MG63 (cell line): ENCODE measurements at regions not wholly inside any gene's neighbourhood (a gene's known extent, or its start where the extent isn't known, plus 50 kb on each side); places are given as distances from the start of the nearest gene placed in this dataset.

Experiments
- DNase-seq: peaks from one replicate; pipeline ENCODE4 v3.0.0-alpha.2; 2020
- H3K27me3 ChIP-seq: fragments of 250-450 bp; sonication (Bioruptor Pico); 2 replicates; pipeline ENCODE4 v1.5.1; 2020; ENCODE audit warnings: mild to moderate bottlenecking, moderate library complexity
- H3K36me3 ChIP-seq: fragments of 250-450 bp; sonication (Bioruptor Pico); 2 replicates; pipeline ENCODE4 v1.5.1; 2020; ENCODE audit warnings: mild to moderate bottlenecking, moderate library complexity
- H3K4me3 ChIP-seq: fragments of 250-450 bp; sonication (Bioruptor Pico); 2 replicates; pipeline ENCODE4 v1.5.1; 2020; ENCODE audit warnings: mild to moderate bottlenecking, moderate library complexity
- H3K9me3 ChIP-seq: fragments of 250-450 bp; sonication (Bioruptor Pico); 2 replicates; pipeline ENCODE4 v1.5.1; 2020; ENCODE audit warnings: mild to moderate bottlenecking, moderate library complexity

DNA sequence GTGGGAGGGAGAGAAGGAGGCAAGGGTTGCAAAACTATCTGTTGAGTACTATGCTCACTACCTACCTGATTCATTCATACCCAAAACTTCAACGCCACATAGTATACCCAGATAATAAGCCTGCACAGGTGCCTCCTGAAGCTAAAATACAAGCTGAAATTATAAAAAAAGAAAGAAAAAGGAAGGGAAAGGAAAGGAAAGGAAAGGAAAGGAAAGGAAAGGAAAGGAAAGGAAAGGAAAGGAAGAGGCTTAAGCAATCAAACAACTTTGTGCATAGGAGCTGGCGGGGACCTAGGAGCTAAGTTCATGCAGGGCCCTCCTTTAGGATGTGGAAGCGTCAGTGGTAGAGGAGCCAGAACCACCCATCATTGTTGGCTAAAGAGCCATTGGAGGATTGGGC, 108.9 kb upstream of the SYNDIG1 start:
- Histone ChIP-seq H3K27me3 (no peaks in the 10 kb centered on the region), H3K9me3 (no peaks in the 10 kb centered on the region), H3K4me3 (no peak overlapping the region), H3K36me3 (no peaks in the 10 kb centered on the region)
- DNase-seq, result no peak

DNA sequence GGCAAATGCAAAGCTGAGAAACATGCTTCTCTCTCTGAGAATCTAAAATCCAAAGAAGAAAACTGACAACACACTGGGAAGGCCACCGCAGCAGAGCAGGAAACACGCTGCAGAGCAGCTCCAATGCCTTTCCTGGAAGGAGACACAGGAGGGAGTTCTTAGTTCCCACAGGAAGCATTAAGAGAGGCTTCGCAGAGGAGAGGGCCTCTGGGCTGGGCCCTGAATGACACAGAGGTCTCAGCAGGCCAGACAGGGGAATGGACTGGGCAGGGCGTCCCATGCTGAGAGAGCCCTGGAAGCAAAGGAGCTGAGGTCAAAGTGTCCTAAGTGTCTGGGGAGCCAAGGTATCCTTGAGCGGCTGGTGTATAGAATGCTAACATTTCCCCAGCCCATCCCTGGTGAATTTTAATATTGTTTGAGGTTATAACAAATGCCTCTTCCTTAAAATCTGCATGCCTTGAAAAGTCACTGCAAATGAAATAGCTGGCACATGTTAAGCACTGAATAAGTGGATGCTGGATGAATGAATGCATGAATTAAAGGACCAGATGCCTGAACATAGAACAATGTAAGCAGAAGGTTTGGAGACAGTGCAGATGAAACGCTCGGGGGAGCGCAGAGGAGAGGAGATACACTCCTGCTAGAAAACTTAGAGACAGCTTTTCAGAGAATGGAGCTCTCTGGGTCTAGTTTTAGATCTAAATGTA, 110.0 kb upstream of the SYNDIG1 start:
- no peak for DNase-seq
- Histone ChIP-seq H3K36me3 (no peaks in the 10 kb centered on the region), H3K27me3 (no peaks in the 10 kb centered on the region)

GRCh38 chr20:24357931-24358330, 111.5 kb upstream of the SYNDIG1 start:
- Histone ChIP-seq H3K36me3 (no peaks in the 10 kb centered on the region), H3K4me3 (no peak overlapping the region), H3K9me3 (no peaks in the 10 kb centered on the region), H3K27me3 (no peaks in the 10 kb centered on the region)
- no peak for DNase-seq

More for the DNA sequence above, 110.0 kb upstream of the SYNDIG1 start:
- no peaks in the 10 kb centered on the region for H3K9me3 ChIP-seq
- no peak overlapping the region for H3K4me3 ChIP-seq

GRCh38 chr20:24357177-24357576, 112.3 kb upstream of the SYNDIG1 start:
- DNase-seq, result no peak
- Histone ChIP-seq H3K4me3 (no peak overlapping the region), H3K36me3 (no peaks in the 10 kb centered on the region), H3K9me3 (no peaks in the 10 kb centered on the region), H3K27me3 (no peaks in the 10 kb centered on the region)

DNA sequence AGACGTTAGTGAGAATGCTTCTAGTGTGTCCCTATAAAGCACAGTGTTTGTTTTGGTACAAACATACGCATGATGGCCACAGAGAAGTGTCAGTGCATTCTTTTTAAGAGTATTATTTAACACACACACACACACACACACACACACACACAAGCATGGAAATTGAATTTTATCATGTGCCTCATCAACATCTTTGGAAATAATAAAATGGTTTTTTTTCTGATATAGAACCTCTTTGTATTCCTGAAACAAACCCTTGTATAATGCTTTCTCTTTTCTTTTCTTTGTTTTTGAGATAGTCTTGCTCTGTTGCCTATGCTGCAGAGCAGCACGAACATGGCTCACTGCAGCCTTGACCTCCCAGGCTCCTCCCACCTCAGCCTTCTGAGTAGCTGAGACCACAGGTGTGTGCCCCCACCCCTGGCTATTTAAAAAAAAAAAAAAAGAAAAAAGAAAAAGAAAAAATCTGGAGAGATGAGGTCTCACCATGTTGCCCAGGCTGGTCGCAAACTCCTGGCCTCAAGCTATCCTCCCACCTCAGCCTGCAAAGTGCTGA, 116.2 kb upstream of the SYNDIG1 start:
- no peak for DNase-seq

DNA sequence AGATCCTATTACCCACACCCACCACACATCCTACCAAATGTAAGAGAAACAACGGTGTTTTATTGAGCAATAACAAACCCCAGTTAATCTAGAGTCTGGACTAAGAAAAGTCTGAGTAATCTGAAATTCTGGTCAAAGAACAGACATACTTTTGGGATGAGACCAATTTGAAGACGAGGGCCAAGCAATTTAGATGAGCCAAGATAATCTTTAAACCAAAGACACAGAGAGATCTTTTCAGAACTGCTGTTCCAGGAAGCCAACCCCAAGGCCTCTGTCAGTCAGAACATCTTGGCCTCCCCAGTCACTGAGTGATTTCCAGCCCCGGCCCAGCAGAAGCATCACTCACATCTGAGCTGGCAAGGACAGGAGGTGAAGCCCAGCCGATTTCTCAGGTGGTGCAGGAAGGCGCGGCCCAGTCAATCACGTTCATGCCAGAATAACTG, 118.5 kb upstream of the SYNDIG1 start:
- Histone ChIP-seq H3K4me3 (no peak overlapping the region), H3K9me3 (no peaks in the 10 kb centered on the region), H3K27me3 (no peaks in the 10 kb centered on the region), H3K36me3 (no peaks in the 10 kb centered on the region)
- peak; percentile 2 for DNase-seq

More for the DNA sequence above, 116.2 kb upstream of the SYNDIG1 start:
- no peaks in the 10 kb centered on the region for H3K9me3 ChIP-seq
- H3K36me3 ChIP-seq, result no peaks in the 10 kb centered on the region
- no peaks in the 10 kb centered on the region for H3K27me3 ChIP-seq
- no peak overlapping the region for H3K4me3 ChIP-seq

DNA sequence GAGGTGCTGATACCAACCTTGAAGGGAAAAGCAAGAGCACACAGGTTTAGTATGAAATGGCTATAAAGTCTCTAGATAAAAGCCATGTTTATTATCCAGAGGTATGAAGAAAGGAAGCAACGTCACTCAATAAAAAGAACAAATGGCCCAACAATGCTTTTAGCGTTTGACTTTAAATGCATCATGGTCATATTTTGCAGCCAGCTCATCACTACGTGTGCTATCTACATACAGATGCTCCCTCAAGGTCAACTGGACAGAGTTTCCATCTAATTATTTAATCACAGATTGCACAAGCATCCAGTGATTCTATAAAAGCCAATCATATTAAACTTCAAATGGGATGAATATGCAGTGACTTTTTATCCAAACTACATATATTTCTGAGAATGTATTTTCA, 127.6 kb upstream of the SYNDIG1 start:
- Histone ChIP-seq H3K4me3 (no peak overlapping the region), H3K27me3 (no peaks in the 10 kb centered on the region), H3K36me3 (no peaks in the 10 kb centered on the region), H3K9me3 (no peaks in the 10 kb centered on the region)
- DNase-seq, result no peak

DNA sequence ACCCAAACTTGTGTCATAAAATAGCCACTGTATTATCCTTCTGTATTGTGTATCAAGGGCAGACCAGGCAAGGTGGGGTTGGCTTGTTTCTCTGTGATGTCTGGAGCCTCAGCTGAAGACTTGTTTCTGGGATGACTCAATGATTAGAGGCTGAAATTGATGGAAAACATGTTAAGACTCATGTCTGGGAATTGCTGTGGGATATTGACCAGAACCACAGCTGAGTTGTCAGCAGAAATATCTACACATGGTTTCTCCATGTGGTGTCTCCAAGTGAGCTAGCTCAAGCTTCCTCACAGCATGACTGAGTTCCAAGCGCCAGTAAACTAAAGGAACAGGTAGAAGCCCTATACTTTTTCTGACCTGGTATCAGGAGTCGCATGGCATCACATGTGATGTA, 128.5 kb upstream of the SYNDIG1 start:
- no peak for DNase-seq
- no peaks in the 10 kb centered on the region for H3K36me3 ChIP-seq
- no peaks in the 10 kb centered on the region for H3K27me3 ChIP-seq

GRCh38 chr20:24339210-24339641, 130.2 kb upstream of the SYNDIG1 start:
- Histone ChIP-seq H3K9me3 (no peaks in the 10 kb centered on the region), H3K27me3 (no peaks in the 10 kb centered on the region), H3K4me3 (no peak overlapping the region), H3K36me3 (no peaks in the 10 kb centered on the region)
- no peak for DNase-seq

More for the DNA sequence above, 128.5 kb upstream of the SYNDIG1 start:
- H3K9me3 ChIP-seq, result no peaks in the 10 kb centered on the region
- no peak overlapping the region for H3K4me3 ChIP-seq

GRCh38 chr20:24337551-24337950, 131.9 kb upstream of the SYNDIG1 start:
- H3K9me3 ChIP-seq, result no peaks in the 10 kb centered on the region
- no peaks in the 10 kb centered on the region for H3K27me3 ChIP-seq
- H3K4me3 ChIP-seq, result no peak overlapping the region
- H3K36me3 ChIP-seq, result no peaks in the 10 kb centered on the region
- no peak for DNase-seq

- Histone ChIP-seq H3K4me3 (no peak overlapping the region), H3K36me3 (no peaks in the 10 kb centered on the region), H3K9me3 (no peaks in the 10 kb centered on the region), H3K27me3 (no peaks in the 10 kb centered on the region)
- no peak for DNase-seq
Observed at GRCh38 chr20:24337069-24337468, 132.4 kb upstream of the SYNDIG1 start.

DNA sequence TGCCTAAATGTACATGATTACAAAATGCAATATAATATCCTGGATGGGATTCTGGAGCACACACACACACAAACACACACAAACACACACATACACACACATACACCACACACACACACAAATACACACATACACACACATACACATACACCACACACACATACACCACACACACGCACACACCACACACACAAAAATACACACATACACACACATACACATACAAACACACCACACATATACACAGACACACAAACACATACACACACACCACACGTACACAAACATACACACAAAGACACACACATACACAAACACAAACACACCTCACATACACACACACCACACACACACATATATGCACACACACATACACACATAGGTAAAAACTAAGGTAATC, 134.6 kb upstream of the SYNDIG1 start:
- no peaks in the 10 kb centered on the region for H3K36me3 ChIP-seq
- DNase-seq, result no peak
- no peak overlapping the region for H3K4me3 ChIP-seq
- H3K9me3 ChIP-seq, result no peaks in the 10 kb centered on the region
- no peaks in the 10 kb centered on the region for H3K27me3 ChIP-seq

GRCh38 chr20:24332956-24333355, 136.5 kb upstream of the SYNDIG1 start:
- no peaks in the 10 kb centered on the region for H3K36me3 ChIP-seq
- no peaks in the 10 kb centered on the region for H3K9me3 ChIP-seq

GRCh38 chr20:24331939-24332338, 137.5 kb upstream of the SYNDIG1 start:
- H3K4me3 ChIP-seq, result no peak overlapping the region
- no peaks in the 10 kb centered on the region for H3K27me3 ChIP-seq
- H3K9me3 ChIP-seq, result no peaks in the 10 kb centered on the region
- no peak for DNase-seq
- H3K36me3 ChIP-seq, result no peaks in the 10 kb centered on the region

More at GRCh38 chr20:24332956-24333355, 136.5 kb upstream of the SYNDIG1 start:
- no peaks in the 10 kb centered on the region for H3K27me3 ChIP-seq
- DNase-seq, result no peak
- H3K4me3 ChIP-seq, result no peak overlapping the region

GRCh38 chr20:24328901-24329300, 140.5 kb upstream of the SYNDIG1 start:
- no peaks in the 10 kb centered on the region for H3K27me3 ChIP-seq
- H3K9me3 ChIP-seq, result no peaks in the 10 kb centered on the region
- H3K4me3 ChIP-seq, result no peak overlapping the region
- DNase-seq, result no peak
- H3K36me3 ChIP-seq, result no peaks in the 10 kb centered on the region

GRCh38 chr20:24321973-24322372, 147.5 kb upstream of the SYNDIG1 start:
- Histone ChIP-seq H3K9me3 (no peaks in the 10 kb centered on the region), H3K36me3 (no peaks in the 10 kb centered on the region), H3K4me3 (no peak overlapping the region), H3K27me3 (no peaks in the 10 kb centered on the region)
- DNase-seq, result no peak

DNA sequence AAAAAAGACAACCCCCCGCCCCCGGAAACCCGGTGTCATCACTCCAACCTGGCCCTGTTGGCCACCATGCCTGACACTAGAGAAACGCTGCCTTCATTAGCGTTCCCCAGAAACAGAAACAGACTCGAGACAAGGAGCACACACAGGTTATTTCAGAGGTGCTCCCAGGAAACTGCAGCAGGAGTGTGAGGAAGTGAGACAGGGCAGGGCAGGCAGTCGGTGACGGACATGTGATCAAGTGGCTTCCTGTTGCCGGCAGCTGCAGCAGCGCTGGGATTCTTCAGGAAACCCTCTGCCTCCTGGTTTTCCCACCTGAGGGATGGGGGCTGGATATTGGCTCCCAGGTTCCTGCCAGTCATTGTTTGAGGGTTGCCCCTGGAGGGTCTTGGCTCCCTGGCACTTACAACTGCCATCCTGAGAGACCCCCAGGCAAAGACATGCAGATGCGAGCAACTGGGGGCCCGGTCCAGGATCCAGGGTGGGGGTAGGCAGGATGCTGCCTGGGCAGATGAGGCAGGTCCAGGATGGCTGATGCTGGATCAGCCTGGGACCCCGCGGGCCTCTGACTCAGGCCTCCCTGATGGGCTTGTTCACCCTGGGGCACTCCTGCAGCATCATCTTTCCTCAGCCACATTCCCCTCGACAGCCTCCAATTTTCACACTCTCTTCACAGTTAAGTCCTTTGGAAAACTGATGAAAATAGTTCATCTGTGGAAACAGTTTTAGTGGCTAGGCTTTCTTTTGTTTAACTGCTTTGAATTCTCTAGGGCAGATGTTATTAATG, 150.7 kb upstream of the SYNDIG1 start:
- H3K36me3 ChIP-seq, result no peaks in the 10 kb centered on the region
- H3K9me3 ChIP-seq, result no peaks in the 10 kb centered on the region

More for the DNA sequence above, 150.7 kb upstream of the SYNDIG1 start:
- no peak for DNase-seq
- Histone ChIP-seq H3K4me3 (no peak overlapping the region), H3K27me3 (no peaks in the 10 kb centered on the region)
